Left lung (tissue), 4 donors: ENCODE measurements at regions not wholly inside any gene's neighbourhood (a gene's known extent, or its start where the extent isn't known, plus 50 kb on each side); places are given as distances from the start of the nearest gene placed in this dataset.

Experiments used
- ATAC-seq: fragments of 200-7000 bp; cut with Tn5 transposase; one replicate; pipeline ENCODE4 v1.9.1; 2020; ENCODE audit warnings: moderate library complexity
- DNase-seq, 4 donors: peaks; one replicate each; pipeline ENCODE4 v3.0.0-alpha.2; 2013 to 2020
- H3K27ac ChIP-seq, 2 donors: fragments of 200-600 bp; sonication (generic) in 1 of 2; one replicate each; pipeline versions ENCODE4 v1.5.0 to v1.8.0; 2020 to 2021
- H3K27me3 ChIP-seq, 2 donors: fragments of 200-600 bp; sonication (generic) in 1 of 2; one replicate each; pipeline versions ENCODE4 v1.5.0 to v1.8.0; 2020 to 2021
- H3K36me3 ChIP-seq, 2 donors: fragments of 200-600 bp; sonication (generic) in 1 of 2; one replicate each; pipeline versions ENCODE4 v1.5.0 to v1.8.0; 2020 to 2021
- H3K4me1 ChIP-seq, 2 donors: fragments of 200-600 bp; one replicate each; pipeline ENCODE4 v1.8.0; 2021
- H3K4me3 ChIP-seq, 2 donors: fragments of 200-600 bp; sonication (generic) in 1 of 2; one replicate each; pipeline versions ENCODE4 v1.5.0 to v1.8.0; 2020 to 2021; ENCODE audit warnings: mild to moderate bottlenecking in 1 of 2
- H3K9me3 ChIP-seq, 2 donors: fragments of 200-600 bp; sonication (generic) in 1 of 2; one replicate each; pipeline versions ENCODE4 v1.5.0 to v1.8.0; 2020 to 2021
- intact Hi-C, 2 donors: fragments of 100-400 bp; cut with DNase I; formaldehyde crosslinking; loops; one replicate each; pipeline versions ENCODE4 v1.11.2 to v1.14.2; 2022
- TF ChIP-seq, protein P1 (sequence below), 2 donors: fragments of 200-600 bp; sonication (generic) in 1 of 2; IDR thresholded peaks; one replicate each; pipeline versions ENCODE4 v1.5.0 to v1.8.0; 2021; ENCODE audit warnings: antibody characterized with exemption in 2 of 2
- donor health status: DM: no; HTN: yes; CAD: no.
- donor health status: DM: no; HTN: no; CAD: no.

- Histone ChIP-seq H3K4me1 (no peaks in the 10 kb centered on the region), H3K4me3 (no peak overlapping the region), H3K27me3 (no peaks in the 10 kb centered on the region), H3K9me3 (no peaks in the 10 kb centered on the region), H3K27ac (no peak overlapping the region), H3K36me3 (no peaks in the 10 kb centered on the region)
- DNase-seq (no peak), ATAC-seq (no peak)
- TF ChIP-seq, protein P1, sequence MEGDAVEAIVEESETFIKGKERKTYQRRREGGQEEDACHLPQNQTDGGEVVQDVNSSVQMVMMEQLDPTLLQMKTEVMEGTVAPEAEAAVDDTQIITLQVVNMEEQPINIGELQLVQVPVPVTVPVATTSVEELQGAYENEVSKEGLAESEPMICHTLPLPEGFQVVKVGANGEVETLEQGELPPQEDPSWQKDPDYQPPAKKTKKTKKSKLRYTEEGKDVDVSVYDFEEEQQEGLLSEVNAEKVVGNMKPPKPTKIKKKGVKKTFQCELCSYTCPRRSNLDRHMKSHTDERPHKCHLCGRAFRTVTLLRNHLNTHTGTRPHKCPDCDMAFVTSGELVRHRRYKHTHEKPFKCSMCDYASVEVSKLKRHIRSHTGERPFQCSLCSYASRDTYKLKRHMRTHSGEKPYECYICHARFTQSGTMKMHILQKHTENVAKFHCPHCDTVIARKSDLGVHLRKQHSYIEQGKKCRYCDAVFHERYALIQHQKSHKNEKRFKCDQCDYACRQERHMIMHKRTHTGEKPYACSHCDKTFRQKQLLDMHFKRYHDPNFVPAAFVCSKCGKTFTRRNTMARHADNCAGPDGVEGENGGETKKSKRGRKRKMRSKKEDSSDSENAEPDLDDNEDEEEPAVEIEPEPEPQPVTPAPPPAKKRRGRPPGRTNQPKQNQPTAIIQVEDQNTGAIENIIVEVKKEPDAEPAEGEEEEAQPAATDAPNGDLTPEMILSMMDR (IDR thresholded peaks at IDR 0.05), result no peak
- intact Hi-C loops, result no loop called here
Measured at GRCh38 chr7:114225784-114226183, 188.8 kb upstream of the FOXP2 start.

- intact Hi-C loops, result no loop called here
- TF ChIP-seq, protein P1 (IDR thresholded peaks at IDR 0.05), result no peak
- ATAC-seq, result no peak
Measured at GRCh38 chr7:114218283-114218682, 196.3 kb upstream of the FOXP2 start.

GRCh38 chr7:114217026-114217806 is 197.4 kb upstream of the FOXP2 start:
- Histone ChIP-seq H3K36me3 (no peaks in the 10 kb centered on the region), H3K27ac (no peak overlapping the region), H3K27me3 (no peaks in the 10 kb centered on the region), H3K9me3 (no peaks in the 10 kb centered on the region), H3K4me1 (no peaks in the 10 kb centered on the region), H3K4me3 (no peak overlapping the region)
- TF ChIP-seq, protein P1 (IDR thresholded peaks at IDR 0.05), result no peak
- intact Hi-C loops, result no loop called here
- ATAC-seq, result no peak
- no peak for DNase-seq

More at GRCh38 chr7:114218283-114218682, 196.3 kb upstream of the FOXP2 start:
- Histone ChIP-seq H3K4me3 (no peak overlapping the region), H3K36me3 (no peaks in the 10 kb centered on the region), H3K4me1 (no peaks in the 10 kb centered on the region), H3K27me3 (no peaks in the 10 kb centered on the region), H3K27ac (no peak overlapping the region), H3K9me3 (no peaks in the 10 kb centered on the region)
- DNase-seq, result no peak

GRCh38 chr7:114214466-114214865 is 200.1 kb upstream of the FOXP2 start:
- Histone ChIP-seq H3K4me1 (no peaks in the 10 kb centered on the region), H3K36me3 (no peaks in the 10 kb centered on the region), H3K9me3 (no peaks in the 10 kb centered on the region), H3K27me3 (no peaks in the 10 kb centered on the region), H3K27ac (no peak overlapping the region), H3K4me3 (no peak overlapping the region)
- TF ChIP-seq, protein P1 (IDR thresholded peaks at IDR 0.05), result no peak
- no peak for ATAC-seq
- intact Hi-C loops, result no loop called here
- DNase-seq, result no peak

DNA sequence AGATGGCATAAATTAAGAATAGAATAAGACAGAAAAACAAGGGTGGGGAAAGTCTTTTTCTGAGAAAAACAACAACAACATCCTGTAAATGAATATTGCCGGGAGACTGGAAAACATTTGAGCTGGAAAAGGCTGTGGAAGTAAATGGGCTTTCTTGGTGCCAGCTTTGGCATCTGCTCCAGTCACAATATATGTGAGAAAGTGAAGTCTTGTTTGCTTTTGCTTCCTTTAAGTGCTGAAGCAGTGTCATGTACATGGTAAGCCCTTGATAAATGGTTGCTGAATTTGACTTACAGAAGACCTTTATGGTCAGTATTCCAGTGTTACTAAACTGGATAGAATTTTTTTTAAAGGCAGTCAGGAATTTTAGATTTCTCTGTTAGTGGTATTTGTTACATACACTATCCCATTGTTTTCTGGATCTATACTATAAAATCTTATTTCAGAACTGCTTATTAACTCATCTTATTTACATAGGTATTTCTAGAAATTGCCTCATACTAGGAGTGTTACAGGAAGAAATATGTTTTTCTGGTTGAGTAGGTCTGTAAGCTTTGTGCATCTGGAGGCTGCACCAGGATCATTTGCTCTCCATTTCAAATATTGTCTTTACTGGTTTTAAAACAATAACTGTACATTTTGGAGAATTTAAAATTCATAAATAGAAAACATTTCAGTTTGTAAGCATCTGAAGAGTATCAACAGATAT is 201.7 kb upstream of the FOXP2 start:
- TF ChIP-seq, protein P1 (IDR thresholded peaks at IDR 0.05), result no peak
- no peaks in the 10 kb centered on the region for H3K4me1 ChIP-seq
- no peak for DNase-seq
- no peaks in the 10 kb centered on the region for H3K36me3 ChIP-seq
- H3K9me3 ChIP-seq, result peaks cover 0 to 3% of the 10 kb centered on the region in 2 donors
- ATAC-seq, result no peak
- H3K27me3 ChIP-seq, result no peaks in the 10 kb centered on the region
- intact Hi-C loops, result no loop called here
- no peak overlapping the region for H3K4me3 ChIP-seq
- no peak overlapping the region for H3K27ac ChIP-seq
